ENCODE measurements at regions not wholly inside any gene's neighbourhood (a gene's known extent, or its start where the extent isn't known, plus 50 kb on each side); places are given as distances from the start of the nearest gene placed in this dataset.

DNA sequence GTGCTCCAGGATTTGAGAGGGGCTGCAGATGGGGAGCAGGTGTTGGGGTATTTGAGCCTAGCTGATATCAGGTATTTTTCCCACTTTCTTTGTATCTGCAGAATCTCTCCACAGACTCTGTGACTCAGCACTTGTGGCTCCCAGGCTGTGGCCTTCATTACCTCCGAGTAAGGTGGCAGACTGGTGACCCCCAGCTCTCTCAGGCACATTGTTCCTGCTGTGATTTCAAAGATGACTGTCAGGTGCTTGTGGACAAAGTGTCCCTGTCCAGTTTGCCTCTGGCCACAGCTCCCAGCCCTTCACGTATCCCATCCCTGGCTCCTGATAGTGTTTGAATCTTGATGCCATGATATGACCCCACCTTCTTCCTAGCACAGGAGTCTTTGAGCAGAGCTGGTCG lies 396.8 kb upstream of the PODXL start:
- TF ChIP-seq CTCF (conservative IDR thresholded peaks at IDR 0.05 in 1 of 2, IDR thresholded peaks at IDR 0.05 in 1 of 2; ENCODE audit: extremely low read depth in 1 of 2, insufficient read depth in 1 of 2, low read depth in 1 of 2, low read length in 2 of 2) = no peak
- no peak for TF ChIP-seq EZH2 (IDR thresholded peaks at IDR 0.05; ENCODE audit: borderline replicate concordance, low read length)
